IPS-18c (cell line): ENCODE measurements at regions not wholly inside any gene's neighbourhood (a gene's known extent, or its start where the extent isn't known, plus 50 kb on each side); places are given as distances from the start of the nearest gene placed in this dataset.
"Not testable (repeated sequence)": the region's sequence is repeated elsewhere in the genome, so short reads cannot be mapped to it uniquely, and the experiment has no call there.

ENCODE experiments used
- H3K4me3 ChIP-seq: 2 replicates; pipeline ENCODE4 v1.7.0; 2013; ENCODE audit warnings: low read depth, mild to moderate bottlenecking, low read length, moderate library complexity; ENCODE audit not compliant: insufficient read depth
- H3K9me3 ChIP-seq: one replicate; pipeline ENCODE4 v1.6.1; 2013; ENCODE audit warnings: mild to moderate bottlenecking, low read length, moderate library complexity; ENCODE audit not compliant: control insufficient read depth, insufficient read depth

GRCh38 chr21:16124378-16125138 is 394.8 kb downstream of the USP25 start:
- Histone ChIP-seq H3K4me3 (no peak overlapping the region), H3K9me3 (no peaks in the 10 kb centered on the region)

GRCh38 chr21:16125274-16125673 is 395.5 kb downstream of the USP25 start:
- Histone ChIP-seq H3K4me3 (no peak overlapping the region), H3K9me3 (no peaks in the 10 kb centered on the region)

GRCh38 chr21:16132453-16132852 is 402.7 kb downstream of the USP25 start:
- not testable (repeated sequence) for H3K4me3 ChIP-seq, H3K9me3 ChIP-seq

- no peaks in the 10 kb centered on the region for H3K9me3 ChIP-seq
Measured at GRCh38 chr21:16133248-16133647, 403.5 kb downstream of the USP25 start.

GRCh38 chr21:16134134-16134533 is 404.4 kb downstream of the USP25 start:
- H3K9me3 ChIP-seq: no peaks in the 10 kb centered on the region
- H3K4me3 ChIP-seq: no peak overlapping the region

More at GRCh38 chr21:16133248-16133647, 403.5 kb downstream of the USP25 start:
- H3K4me3 ChIP-seq: no peak overlapping the region

GRCh38 chr21:16137106-16137505 is 407.3 kb downstream of the USP25 start:
- H3K4me3 ChIP-seq: no peak overlapping the region
- no peaks in the 10 kb centered on the region for H3K9me3 ChIP-seq

- H3K4me3 ChIP-seq: no peak overlapping the region
- peaks cover under 1% of the 10 kb centered on the region for H3K9me3 ChIP-seq
Measured at GRCh38 chr21:16145052-16145451, 415.3 kb downstream of the USP25 start.

- peaks cover 2% of the 10 kb centered on the region for H3K9me3 ChIP-seq
- H3K4me3 ChIP-seq: no peak overlapping the region
Measured at GRCh38 chr21:16145479-16145878, 415.7 kb downstream of the USP25 start.

GRCh38 chr21:16154321-16154720 is 424.5 kb downstream of the USP25 start:
- Histone ChIP-seq H3K9me3 (peaks cover 2% of the 10 kb centered on the region), H3K4me3 (no peak overlapping the region)

GRCh38 chr21:16154951-16155635 is 425.3 kb downstream of the USP25 start:
- Histone ChIP-seq H3K9me3 (peaks cover 1% of the 10 kb centered on the region), H3K4me3 (no peak overlapping the region)

- Histone ChIP-seq H3K4me3 (no peak overlapping the region), H3K9me3 (no peaks in the 10 kb centered on the region)
Measured at GRCh38 chr21:16156841-16157489, 427.2 kb downstream of the USP25 start.

GRCh38 chr21:16159213-16159970 is 429.6 kb downstream of the USP25 start:
- H3K4me3 ChIP-seq: no peak overlapping the region
- no peaks in the 10 kb centered on the region for H3K9me3 ChIP-seq

- Histone ChIP-seq H3K4me3 (no peak overlapping the region), H3K9me3 (no peaks in the 10 kb centered on the region)
Measured at GRCh38 chr21:16159971-16160350, 430.2 kb downstream of the USP25 start.

- no peak overlapping the region for H3K4me3 ChIP-seq
Measured at GRCh38 chr21:16162953-16163352, 433.2 kb downstream of the USP25 start.

GRCh38 chr21:16169102-16169511 is 439.3 kb downstream of the USP25 start:
- H3K4me3 ChIP-seq: no peak overlapping the region
- H3K9me3 ChIP-seq: no peaks in the 10 kb centered on the region

More at GRCh38 chr21:16162953-16163352, 433.2 kb downstream of the USP25 start:
- no peaks in the 10 kb centered on the region for H3K9me3 ChIP-seq

- Histone ChIP-seq H3K9me3 (no peaks in the 10 kb centered on the region), H3K4me3 (no peak overlapping the region)
Measured at GRCh38 chr21:16169779-16170178, 440.0 kb downstream of the USP25 start.

GRCh38 chr21:16176570-16176969 is 446.8 kb downstream of the USP25 start:
- H3K9me3 ChIP-seq: no peaks in the 10 kb centered on the region
- no peak overlapping the region for H3K4me3 ChIP-seq
